ENCODE measurements at regions not wholly inside any gene's neighbourhood (a gene's known extent, or its start where the extent isn't known, plus 50 kb on each side); places are given as distances from the start of the nearest gene placed in this dataset.
"Not testable (repeated sequence)": the region's sequence is repeated elsewhere in the genome, so short reads cannot be mapped to it uniquely, and the experiment has no call there.

- TF ChIP-seq CTCF (IDR thresholded peaks at IDR 0.05; ENCODE audit: insufficient read depth, low read length): no peak
- TF ChIP-seq SPI1 (IDR thresholded peaks at IDR 0.05; ENCODE audit: borderline replicate concordance, low read depth): no peak
- no peak for TF ChIP-seq GABPA (IDR thresholded peaks at IDR 0.05; ENCODE audit: low read depth)
- no peak for TF ChIP-seq POLR2AphosphoS5 (IDR thresholded peaks at IDR 0.05; ENCODE audit: low read depth)
- no peak for TF ChIP-seq REST (IDR thresholded peaks at IDR 0.05; ENCODE audit: insufficient replicate concordance, low read depth)
- Histone ChIP-seq H3K27ac (replicated peaks) (no peak overlapping the region), H3K4me3 (replicated peaks; ENCODE audit: insufficient read depth, low read length) (no peak overlapping the region), H3K27me3 (ENCODE audit: insufficient read depth, poor library complexity, severe bottlenecking) (no peaks in the 10 kb centered on the region)
- DNase-seq (ENCODE audit: low read depth in 1 of 2, low spot score in 1 of 2): no peak
Observed at GRCh38 chr5:82984786-82985735, 92.1 kb downstream of the TMEM167A start.

GRCh38 chr5:82982846-82983245, 94.3 kb downstream of the TMEM167A start:
- H3K27me3 ChIP-seq (ENCODE audit: insufficient read depth, poor library complexity, severe bottlenecking): no peaks in the 10 kb centered on the region
- DNase-seq (ENCODE audit: low read depth in 1 of 2, low spot score in 1 of 2): no peak
- TF ChIP-seq GABPA (IDR thresholded peaks at IDR 0.05; ENCODE audit: low read depth): no peak
- no peak overlapping the region for H3K4me3 ChIP-seq (replicated peaks; ENCODE audit: insufficient read depth, low read length)
- H3K27ac ChIP-seq (replicated peaks): no peak overlapping the region

GRCh38 chr5:82976887-82977286, 100.3 kb downstream of the TMEM167A start:
- not testable (repeated sequence) for H3K27ac ChIP-seq (replicated peaks); H3K27me3 ChIP-seq (ENCODE audit: insufficient read depth, poor library complexity, severe bottlenecking); H3K4me3 ChIP-seq (replicated peaks; ENCODE audit: insufficient read depth, low read length); DNase-seq (ENCODE audit: low read depth in 1 of 2, low spot score in 1 of 2)

GRCh38 chr5:82975812-82976211, 101.4 kb downstream of the TMEM167A start:
- H3K27me3 ChIP-seq (ENCODE audit: insufficient read depth, poor library complexity, severe bottlenecking): no peaks in the 10 kb centered on the region
- H3K27ac ChIP-seq (replicated peaks): no peak overlapping the region
- no peak for DNase-seq (ENCODE audit: low read depth in 1 of 2, low spot score in 1 of 2)
- no peak for TF ChIP-seq POLR2AphosphoS5 (IDR thresholded peaks at IDR 0.05; ENCODE audit: low read depth)
- TF ChIP-seq CTCF (IDR thresholded peaks at IDR 0.05; ENCODE audit: insufficient read depth, low read length): no peak
- TF ChIP-seq REST (IDR thresholded peaks at IDR 0.05; ENCODE audit: insufficient replicate concordance, low read depth): no peak
- no peak for TF ChIP-seq GABPA (IDR thresholded peaks at IDR 0.05; ENCODE audit: low read depth)
- TF ChIP-seq SPI1 (IDR thresholded peaks at IDR 0.05; ENCODE audit: borderline replicate concordance, low read depth): no peak
- H3K4me3 ChIP-seq (replicated peaks; ENCODE audit: insufficient read depth, low read length): no peak overlapping the region

GRCh38 chr5:82975396-82975795, 101.8 kb downstream of the TMEM167A start:
- TF ChIP-seq REST (IDR thresholded peaks at IDR 0.05; ENCODE audit: insufficient replicate concordance, low read depth) (no peak), CTCF (IDR thresholded peaks at IDR 0.05; ENCODE audit: insufficient read depth, low read length) (no peak), GABPA (IDR thresholded peaks at IDR 0.05; ENCODE audit: low read depth) (no peak), POLR2AphosphoS5 (IDR thresholded peaks at IDR 0.05; ENCODE audit: low read depth) (no peak), SPI1 (IDR thresholded peaks at IDR 0.05; ENCODE audit: borderline replicate concordance, low read depth) (no peak)
- H3K27me3 ChIP-seq (ENCODE audit: insufficient read depth, poor library complexity, severe bottlenecking): no peaks in the 10 kb centered on the region
- H3K4me3 ChIP-seq (replicated peaks; ENCODE audit: insufficient read depth, low read length): no peak overlapping the region
- DNase-seq (ENCODE audit: low read depth in 1 of 2, low spot score in 1 of 2): no peak
- H3K27ac ChIP-seq (replicated peaks): no peak overlapping the region

All from HL-60 (cell line).